K562 (cell line): ENCODE measurements at regions not wholly inside any gene's neighbourhood (a gene's known extent, or its start where the extent isn't known, plus 50 kb on each side); places are given as distances from the start of the nearest gene placed in this dataset.

Source experiments
- ATAC-seq: fragments of 200-7000 bp; cut with Tn5 transposase; 3 replicates; pipeline ENCODE4 v1.9.1; 2020; ENCODE audit warnings: moderate library complexity
- BruUV-seq: library from RNA; stranded (reverse); fragments of 400-500 nt; replicated peaks from 2 replicates; lab custom pipeline; 2021; lab: Mats Ljungman, UMichigan
- CTCF ChIA-PET: fragments of 300-600 bp; formaldehyde crosslinking; extraction: SDS; loops from one replicate; lab custom pipeline; 2021; ENCODE audit warnings: low intra/inter-chr PET ratio; lab: Yijun Ruan, JAX
- POLR2A ChIA-PET: fragments of 300-600, 350-650 bp; sonication (Branson Sonifier 250); formaldehyde crosslinking; extraction: SDS; loops from one replicate; lab custom pipeline; 2021; ENCODE audit warnings: antibody characterized with exemption, inconsistent platforms; lab: Yijun Ruan, JAX
- DNase-seq, 4 experiments: peaks; one replicate each; pipeline versions ENCODE4 v3.0.0 to v3.0.0-alpha.2; 2011 to 2018; ENCODE audit warnings: low spot score in 3 of 4, mixed read lengths in 3 of 4; ENCODE audit errors: extremely low read depth in 1 of 4
- FAIRE-seq: peaks from 2 replicates; lab custom pipeline; 2011; peaks lifted over from hg19 to GRCh38; lab: Jason Lieb, UNC
- H2AFZ ChIP-seq: 2 replicates; pipeline ENCODE4 v1.6.0; 2011; ENCODE audit warnings: low read depth, low read length, control low read depth, inconsistent platforms
- H3K27ac ChIP-seq: fragments of 200-600 bp; 3 replicates; pipeline ENCODE4 v1.8.0; 2011; ENCODE audit warnings: low read depth, mild to moderate bottlenecking, control low read depth, inconsistent platforms, low read length, moderate library complexity, mixed read lengths; ENCODE audit errors: extremely low read depth
- H3K27me3 ChIP-seq, 2 experiments: fragments of 300-600 bp in 1 of 2; 2 replicates in 1 of 2; 3 replicates in 1 of 2; pipeline versions ENCODE4 v1.6.0 to v1.8.0; 2011; ENCODE audit warnings: inconsistent platforms in 2 of 2, low read length in 2 of 2, mild to moderate bottlenecking in 1 of 2, mixed read lengths in 1 of 2, moderate library complexity in 1 of 2; ENCODE audit not compliant: control insufficient read depth in 2 of 2, insufficient read depth in 2 of 2
- H3K36me3 ChIP-seq: fragments of 300-600 bp; 3 replicates; pipeline ENCODE4 v1.8.0; 2011; ENCODE audit warnings: mild to moderate bottlenecking, low read length, inconsistent platforms; ENCODE audit not compliant: control insufficient read depth, insufficient read depth
- H3K4me1 ChIP-seq, 2 experiments: fragments of 200-600 bp in 1 of 2; replicated peaks in 1 of 2; 2 replicates in 1 of 2; 3 replicates in 1 of 2; pipeline versions ENCODE4 v1.5.1 to v1.8.0; 2011; ENCODE audit warnings: inconsistent platforms in 2 of 2, low read length in 2 of 2, mild to moderate bottlenecking in 1 of 2, mixed read lengths in 1 of 2, moderate library complexity in 1 of 2; ENCODE audit not compliant: control insufficient read depth in 2 of 2, insufficient read depth in 2 of 2
- H3K4me2 ChIP-seq: 2 replicates; pipeline ENCODE4 v1.6.1; 2011; ENCODE audit warnings: low read length, control low read depth, inconsistent platforms, mixed read lengths; ENCODE audit not compliant: insufficient read depth
- H3K4me3 ChIP-seq: fragments of 200-600 bp; sonication (generic), shearing (Covaris generic); 2 replicates; pipeline ENCODE4 v1.5.1; 2016; ENCODE audit warnings: control low read depth, inconsistent platforms
- H3K79me2 ChIP-seq: fragments of 200-600 bp; 3 replicates; pipeline ENCODE4 v1.8.0; 2011; ENCODE audit warnings: low read length, inconsistent platforms; ENCODE audit not compliant: control insufficient read depth, insufficient read depth
- H3K9ac ChIP-seq, 2 experiments: 2 replicates each; pipeline versions ENCODE4 v1.6.0 to v1.6.1; 2011; ENCODE audit warnings: low read depth in 2 of 2, low read length in 2 of 2, control low read depth in 1 of 2, inconsistent platforms in 1 of 2, mild to moderate bottlenecking in 1 of 2, mixed read lengths in 1 of 2; ENCODE audit not compliant: insufficient read depth in 1 of 2
- H3K9me1 ChIP-seq: one replicate; pipeline ENCODE4 v1.6.0; 2011; ENCODE audit warnings: inconsistent platforms, mild to moderate bottlenecking, low read length, moderate library complexity; ENCODE audit not compliant: control insufficient read depth, insufficient read depth
- H3K9me3 ChIP-seq: replicated peaks from 2 replicates; pipeline ENCODE4 v1.5.1; 2011; ENCODE audit warnings: low read depth, low read length, inconsistent platforms; ENCODE audit not compliant: control insufficient read depth, insufficient read depth
- H4K20me1 ChIP-seq: replicated peaks from 2 replicates; pipeline ENCODE4 v1.6.1; 2011; ENCODE audit warnings: low read length, inconsistent platforms, mixed read lengths; ENCODE audit not compliant: control insufficient read depth, insufficient read depth
- ESRRA ChIP-seq: fragments of 450-650 bp; IDR thresholded peaks from 2 replicates; pipeline ENCODE4 v1.6.1; 2014; ENCODE audit warnings: low read depth, mild to moderate bottlenecking, moderate library complexity, borderline replicate concordance
- KDM2B ChIP-seq: fragments of 250-450 bp; sonication (Bioruptor Pico); IDR thresholded peaks from 2 replicates; pipeline ENCODE4 v1.8.0; 2021; ENCODE audit warnings: mild to moderate bottlenecking, moderate library complexity
- POLR2B ChIP-seq: fragments of 450-650 bp; IDR thresholded peaks from 2 replicates; pipeline ENCODE4 v1.6.1; 2018; ENCODE audit warnings: low read depth; ENCODE audit not compliant: partially characterized antibody
- RBM39 ChIP-seq: fragments of 200-400 bp; formaldehyde crosslinking; optimal IDR thresholded peaks from 2 replicates; pipeline ENCODE3; 2018; ENCODE audit warnings: low read depth, low read length
- SMARCC2 ChIP-seq: fragments of 450-650 bp; IDR thresholded peaks from 2 replicates; pipeline ENCODE4 v1.6.1; 2017; ENCODE audit warnings: antibody characterized with exemption, moderate library complexity, mild to moderate bottlenecking, low read depth
- STAT5A ChIP-seq: IDR thresholded peaks from 2 replicates; pipeline ENCODE4 v1.6.1; 2012; ENCODE audit warnings: low read length, inconsistent platforms, borderline replicate concordance
- WGBS: fragments of 100-300 bp; shearing (Covaris generic); methylation state at CpG from one replicate; pipeline ENCODE4 v1.1.6; 2016; ENCODE audit warnings: low coverage, mixed read lengths; ENCODE audit not compliant: insufficient coverage; ENCODE audit errors: missing lambda C conversion rate; 5-methylcytosine and 5-hydroxymethylcytosine counted together
- in situ Hi-C: fragments of 300-500 bp; cut with MboI; formaldehyde crosslinking; loops from 4 replicates; pipeline ENCODE4 v1.15.0; 2018; ENCODE audit warnings: inconsistent platforms, mixed read lengths
- intact Hi-C: fragments of 100-400 bp; cut with micrococcal nuclease; formaldehyde crosslinking; loops from 2 replicates; pipeline ENCODE4 v1.14.2; 2022
- TF ChIP-seq, protein P1 (sequence below): sonication (generic); formaldehyde crosslinking; IDR thresholded peaks from 2 replicates; pipeline ENCODE4 v1.8.0; 2023; ENCODE audit warnings: mild to moderate bottlenecking, missing genetic modification reagents
- TF ChIP-seq, protein P2 (sequence below), 2 experiments: fragments of 450-650 bp; conservative IDR thresholded peaks; 2 replicates each; pipeline ENCODE4 v1.6.1; 2017; ENCODE audit warnings: mild to moderate bottlenecking in 2 of 2, moderate library complexity in 2 of 2
- TF ChIP-seq, protein P3 (sequence below): sonication (generic); formaldehyde crosslinking; IDR thresholded peaks from 2 replicates; pipeline ENCODE4 v1.8.1; 2023; ENCODE audit warnings: mild to moderate bottlenecking, missing genetic modification reagents

DNA sequence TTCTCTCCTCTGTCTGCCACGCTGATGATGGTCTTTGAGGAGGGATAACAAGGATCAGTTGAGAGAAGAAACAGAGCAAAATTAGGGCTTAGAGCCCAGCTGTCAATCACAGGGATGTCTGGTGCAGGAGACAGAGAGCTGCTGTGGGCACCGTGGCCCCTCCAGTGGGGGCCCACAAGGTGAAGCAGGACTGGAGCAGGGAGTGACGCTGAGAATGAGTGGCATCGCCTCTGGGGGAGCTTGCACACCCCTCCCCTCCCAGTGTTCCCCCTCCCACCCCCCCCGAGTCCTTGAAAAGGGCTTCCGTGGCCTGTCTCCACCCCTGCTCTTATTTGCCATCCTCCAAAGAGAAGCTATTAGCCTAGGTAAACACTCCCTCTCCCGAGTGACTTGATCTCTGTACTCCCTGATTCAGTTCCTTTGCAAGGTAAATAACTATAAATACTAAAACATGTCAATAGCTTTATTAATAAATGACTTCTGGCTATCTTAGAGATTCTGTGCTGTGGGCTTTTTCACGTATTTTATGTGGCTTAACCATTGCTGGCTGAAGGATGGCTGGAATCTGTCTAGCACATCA is 440.0 kb downstream of the ZNF536 start:
- 0% methylated on average over 4 of the region's 8 CpGs for WGBS
- intact Hi-C loops = no loop called here
- FAIRE-seq (no peak), DNase-seq (no peak), ATAC-seq (no peak)
- in situ Hi-C loops = no loop called here
- H3K9ac ChIP-seq = no peak overlapping the region
- POLR2A ChIA-PET = interaction anchor here (0.6 kb wide), 1 partner anchor 59 kb away, joined by 4 read pairs; no protein-coding TSS in a partner anchor
- no peak overlapping the region for H3K4me3 ChIP-seq
- H3K36me3 ChIP-seq = no peaks in the 10 kb centered on the region
- H3K4me1 ChIP-seq = no peaks in the 10 kb centered on the region
- H3K4me2 ChIP-seq = no peak overlapping the region
- no peaks in the 10 kb centered on the region for H3K27me3 ChIP-seq
- no peak overlapping the region for H3K27ac ChIP-seq
- CTCF ChIA-PET = no interaction called here
- no peaks in the 10 kb centered on the region for H4K20me1 ChIP-seq
- no peak overlapping the region for H2AFZ ChIP-seq
- no peaks in the 10 kb centered on the region for H3K9me3 ChIP-seq
- BruUV-seq = no TSS peak
- TF ChIP-seq KDM2B (no peak), ESRRA (no peak), SMARCC2 (no peak), STAT5A (no peak), RBM39 (no peak), POLR2B (no peak)
- TF ChIP-seq, protein P1, sequence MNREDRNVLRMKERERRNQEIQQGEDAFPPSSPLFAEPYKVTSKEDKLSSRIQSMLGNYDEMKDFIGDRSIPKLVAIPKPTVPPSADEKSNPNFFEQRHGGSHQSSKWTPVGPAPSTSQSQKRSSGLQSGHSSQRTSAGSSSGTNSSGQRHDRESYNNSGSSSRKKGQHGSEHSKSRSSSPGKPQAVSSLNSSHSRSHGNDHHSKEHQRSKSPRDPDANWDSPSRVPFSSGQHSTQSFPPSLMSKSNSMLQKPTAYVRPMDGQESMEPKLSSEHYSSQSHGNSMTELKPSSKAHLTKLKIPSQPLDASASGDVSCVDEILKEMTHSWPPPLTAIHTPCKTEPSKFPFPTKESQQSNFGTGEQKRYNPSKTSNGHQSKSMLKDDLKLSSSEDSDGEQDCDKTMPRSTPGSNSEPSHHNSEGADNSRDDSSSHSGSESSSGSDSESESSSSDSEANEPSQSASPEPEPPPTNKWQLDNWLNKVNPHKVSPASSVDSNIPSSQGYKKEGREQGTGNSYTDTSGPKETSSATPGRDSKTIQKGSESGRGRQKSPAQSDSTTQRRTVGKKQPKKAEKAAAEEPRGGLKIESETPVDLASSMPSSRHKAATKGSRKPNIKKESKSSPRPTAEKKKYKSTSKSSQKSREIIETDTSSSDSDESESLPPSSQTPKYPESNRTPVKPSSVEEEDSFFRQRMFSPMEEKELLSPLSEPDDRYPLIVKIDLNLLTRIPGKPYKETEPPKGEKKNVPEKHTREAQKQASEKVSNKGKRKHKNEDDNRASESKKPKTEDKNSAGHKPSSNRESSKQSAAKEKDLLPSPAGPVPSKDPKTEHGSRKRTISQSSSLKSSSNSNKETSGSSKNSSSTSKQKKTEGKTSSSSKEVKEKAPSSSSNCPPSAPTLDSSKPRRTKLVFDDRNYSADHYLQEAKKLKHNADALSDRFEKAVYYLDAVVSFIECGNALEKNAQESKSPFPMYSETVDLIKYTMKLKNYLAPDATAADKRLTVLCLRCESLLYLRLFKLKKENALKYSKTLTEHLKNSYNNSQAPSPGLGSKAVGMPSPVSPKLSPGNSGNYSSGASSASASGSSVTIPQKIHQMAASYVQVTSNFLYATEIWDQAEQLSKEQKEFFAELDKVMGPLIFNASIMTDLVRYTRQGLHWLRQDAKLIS (CRISPR knock-in tag) = no peak
- TF ChIP-seq, protein P2, sequence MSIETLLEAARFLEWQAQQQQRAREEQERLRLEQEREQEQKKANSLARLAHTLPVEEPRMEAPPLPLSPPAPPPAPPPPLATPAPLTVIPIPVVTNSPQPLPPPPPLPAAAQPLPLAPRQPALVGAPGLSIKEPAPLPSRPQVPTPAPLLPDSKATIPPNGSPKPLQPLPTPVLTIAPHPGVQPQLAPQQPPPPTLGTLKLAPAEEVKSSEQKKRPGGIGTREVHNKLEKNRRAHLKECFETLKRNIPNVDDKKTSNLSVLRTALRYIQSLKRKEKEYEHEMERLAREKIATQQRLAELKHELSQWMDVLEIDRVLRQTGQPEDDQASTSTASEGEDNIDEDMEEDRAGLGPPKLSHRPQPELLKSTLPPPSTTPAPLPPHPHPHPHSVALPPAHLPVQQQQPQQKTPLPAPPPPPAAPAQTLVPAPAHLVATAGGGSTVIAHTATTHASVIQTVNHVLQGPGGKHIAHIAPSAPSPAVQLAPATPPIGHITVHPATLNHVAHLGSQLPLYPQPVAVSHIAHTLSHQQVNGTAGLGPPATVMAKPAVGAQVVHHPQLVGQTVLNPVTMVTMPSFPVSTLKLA (conservative IDR thresholded peaks at IDR 0.05) = no peak
- TF ChIP-seq, protein P3, sequence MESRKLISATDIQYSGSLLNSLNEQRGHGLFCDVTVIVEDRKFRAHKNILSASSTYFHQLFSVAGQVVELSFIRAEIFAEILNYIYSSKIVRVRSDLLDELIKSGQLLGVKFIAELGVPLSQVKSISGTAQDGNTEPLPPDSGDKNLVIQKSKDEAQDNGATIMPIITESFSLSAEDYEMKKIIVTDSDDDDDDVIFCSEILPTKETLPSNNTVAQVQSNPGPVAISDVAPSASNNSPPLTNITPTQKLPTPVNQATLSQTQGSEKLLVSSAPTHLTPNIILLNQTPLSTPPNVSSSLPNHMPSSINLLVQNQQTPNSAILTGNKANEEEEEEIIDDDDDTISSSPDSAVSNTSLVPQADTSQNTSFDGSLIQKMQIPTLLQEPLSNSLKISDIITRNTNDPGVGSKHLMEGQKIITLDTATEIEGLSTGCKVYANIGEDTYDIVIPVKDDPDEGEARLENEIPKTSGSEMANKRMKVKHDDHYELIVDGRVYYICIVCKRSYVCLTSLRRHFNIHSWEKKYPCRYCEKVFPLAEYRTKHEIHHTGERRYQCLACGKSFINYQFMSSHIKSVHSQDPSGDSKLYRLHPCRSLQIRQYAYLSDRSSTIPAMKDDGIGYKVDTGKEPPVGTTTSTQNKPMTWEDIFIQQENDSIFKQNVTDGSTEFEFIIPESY (CRISPR knock-in tag) = no peak
- no peaks in the 10 kb centered on the region for H3K9me1 ChIP-seq
- no peaks in the 10 kb centered on the region for H3K79me2 ChIP-seq
